ENCODE measurements at regions not wholly inside any gene's neighbourhood (a gene's known extent, or its start where the extent isn't known, plus 50 kb on each side); places are given as distances from the start of the nearest gene placed in this dataset.

- ATAC-seq (ENCODE audit: poor library complexity): no peak
- DNase-seq: no peak
- intact Hi-C loops (cut with DNase I): no loop called here
These were observed 670.9 kb downstream of the GATA3 start for GRCh38 chr10:8725343-8725742.

GRCh38 chr10:8726084-8726778, 671.7 kb downstream of the GATA3 start:
- DNase-seq (no peak), ATAC-seq (ENCODE audit: poor library complexity) (no peak)
- intact Hi-C loops (cut with DNase I): no loop called here

- DNase-seq (no peak), ATAC-seq (ENCODE audit: poor library complexity) (no peak)
- intact Hi-C loops (cut with DNase I): no loop called here
These were observed 672.2 kb downstream of the GATA3 start for GRCh38 chr10:8726779-8727084.

GRCh38 chr10:8731121-8732095, 676.9 kb downstream of the GATA3 start:
- DNase-seq (no peak), ATAC-seq (ENCODE audit: poor library complexity) (no peak)
- intact Hi-C loops (cut with DNase I): no loop called here

GRCh38 chr10:8738987-8739386, 684.5 kb downstream of the GATA3 start:
- no peak for DNase-seq
- intact Hi-C loops (cut with DNase I): no loop called here
- ATAC-seq (ENCODE audit: poor library complexity): no peak

- DNase-seq (no peak), ATAC-seq (ENCODE audit: poor library complexity) (no peak)
- intact Hi-C loops (cut with DNase I): no loop called here
These were observed 697.8 kb downstream of the GATA3 start for GRCh38 chr10:8752146-8752843.

- DNase-seq: no peak
- intact Hi-C loops (cut with DNase I): no loop called here
- ATAC-seq (ENCODE audit: poor library complexity): no peak
These were observed 703.5 kb downstream of the GATA3 start for GRCh38 chr10:8758029-8758428.

GRCh38 chr10:8766899-8767298, 712.4 kb downstream of the GATA3 start:
- ATAC-seq (ENCODE audit: poor library complexity) (no peak), DNase-seq (no peak)
- intact Hi-C loops (cut with DNase I): no loop called here

- DNase-seq: no peak
- intact Hi-C loops (cut with DNase I): no loop called here
- no peak for ATAC-seq (ENCODE audit: poor library complexity)
These were observed 713.1 kb downstream of the GATA3 start for GRCh38 chr10:8767591-8767990.

- DNase-seq: no peak
- ATAC-seq (ENCODE audit: poor library complexity): no peak
- intact Hi-C loops (cut with DNase I): no loop called here
These were observed 713.9 kb downstream of the GATA3 start for GRCh38 chr10:8768341-8768740.

- no peak for DNase-seq
- intact Hi-C loops (cut with DNase I): no loop called here
- no peak for ATAC-seq (ENCODE audit: poor library complexity)
These were observed 714.4 kb downstream of the GATA3 start for GRCh38 chr10:8768852-8769251.

GRCh38 chr10:8776926-8777622, 722.6 kb downstream of the GATA3 start:
- DNase-seq: no peak
- intact Hi-C loops (cut with DNase I): no loop called here
- no peak for ATAC-seq (ENCODE audit: poor library complexity)

- no peak for DNase-seq
- ATAC-seq (ENCODE audit: poor library complexity): no peak
- intact Hi-C loops (cut with DNase I): no loop called here
These were observed 724.2 kb downstream of the GATA3 start for GRCh38 chr10:8778713-8779112.

- intact Hi-C loops (cut with DNase I): no loop called here
- ATAC-seq (ENCODE audit: poor library complexity): no peak
- no peak for DNase-seq
These were observed 733.2 kb downstream of the GATA3 start for GRCh38 chr10:8787649-8788048.

GRCh38 chr10:8790390-8790789, 735.9 kb downstream of the GATA3 start:
- DNase-seq (no peak), ATAC-seq (ENCODE audit: poor library complexity) (no peak)
- intact Hi-C loops (cut with DNase I): no loop called here

- no peak for ATAC-seq (ENCODE audit: poor library complexity)
- intact Hi-C loops (cut with DNase I): no loop called here
These were observed 740.4 kb downstream of the GATA3 start for GRCh38 chr10:8794860-8795259.

GRCh38 chr10:8800426-8800825, 745.9 kb downstream of the GATA3 start:
- intact Hi-C loops (cut with DNase I): no loop called here
- DNase-seq: no peak
- no peak for ATAC-seq (ENCODE audit: poor library complexity)

More at GRCh38 chr10:8794860-8795259, 740.4 kb downstream of the GATA3 start:
- DNase-seq: no peak

- ATAC-seq (ENCODE audit: poor library complexity) (no peak), DNase-seq (no peak)
- intact Hi-C loops (cut with DNase I): no loop called here
These were observed 749.5 kb downstream of the GATA3 start for GRCh38 chr10:8803992-8804391.

- ATAC-seq (ENCODE audit: poor library complexity) (no peak), DNase-seq (no peak)
- intact Hi-C loops (cut with DNase I): no loop called here
These were observed 756.2 kb downstream of the GATA3 start for GRCh38 chr10:8810677-8811076.
